Suppressor macrophage (primary cell): ENCODE measurements at regions not wholly inside any gene's neighbourhood (a gene's known extent, or its start where the extent isn't known, plus 50 kb on each side); places are given as distances from the start of the nearest gene placed in this dataset.

Experiments used
- DNase-seq, 4 experiments: peaks; one replicate each; pipeline ENCODE4 v3.0.0-alpha.2; 2020 to 2022

GRCh38 chr2:196537311-196537710 is 102.2 kb upstream of the CCDC150 start:
- no peak for DNase-seq

DNA sequence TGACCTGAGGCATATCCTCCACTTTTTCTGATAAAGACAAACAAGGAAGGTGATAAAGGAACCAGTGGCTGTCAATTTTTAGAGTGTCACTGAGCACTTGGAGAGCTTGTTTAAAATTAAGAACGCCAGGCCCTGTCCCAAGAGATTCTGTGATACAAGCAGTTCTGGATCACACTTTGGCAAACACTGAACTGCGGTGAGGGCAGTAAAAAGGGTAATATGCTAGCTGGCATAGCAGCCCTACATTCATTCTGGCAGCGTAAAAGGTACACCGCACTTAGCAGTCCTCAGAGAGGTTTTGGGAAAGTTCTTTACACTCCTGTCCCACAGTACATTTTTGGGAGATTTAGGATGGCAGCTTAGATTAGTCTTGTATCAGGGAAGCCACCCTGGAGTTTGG is 101.3 kb upstream of the CCDC150 start:
- DNase-seq, result no peak

GRCh38 chr2:196538646-196539045 is 100.9 kb upstream of the CCDC150 start:
- DNase-seq, result no peak

- no peak for DNase-seq
These were observed 94.5 kb upstream of the CCDC150 start for GRCh38 chr2:196544906-196545433.

DNA sequence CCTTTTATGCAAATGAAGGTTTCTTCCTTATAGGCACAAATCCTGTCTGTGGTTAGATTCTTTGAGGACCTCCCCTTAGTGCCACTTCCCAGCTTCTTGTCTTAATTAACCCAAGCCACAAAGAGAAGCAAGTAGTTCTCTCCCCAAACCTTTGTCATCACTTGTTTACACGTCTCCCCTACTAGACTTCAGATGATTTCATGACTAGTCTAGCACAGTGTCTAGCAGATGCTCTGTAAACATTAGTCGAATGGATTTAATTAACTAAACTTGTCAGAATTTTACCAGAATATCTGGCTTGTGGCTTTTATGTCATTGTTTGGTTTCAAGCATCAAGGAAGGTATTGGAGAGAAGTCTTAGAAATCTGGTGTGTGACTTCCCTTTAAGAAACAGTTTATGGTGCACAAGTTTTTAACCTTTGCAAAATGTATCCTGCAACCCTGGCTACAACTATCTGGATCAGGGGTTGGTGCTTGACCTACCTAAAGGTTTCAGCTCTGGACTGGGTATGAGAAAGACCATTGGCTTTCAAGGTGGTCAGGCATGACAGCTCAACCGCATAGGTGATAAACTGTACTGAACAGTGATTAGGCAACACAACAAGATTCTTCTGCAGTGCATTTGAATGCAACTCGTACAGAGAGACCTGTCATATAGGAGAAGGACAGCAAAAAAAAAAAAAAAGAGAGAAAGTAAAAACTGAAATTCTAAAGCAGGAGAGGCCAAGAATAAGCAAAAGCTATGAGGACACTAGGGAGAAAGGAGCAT is 93.2 kb upstream of the CCDC150 start:
- DNase-seq, result no peak

GRCh38 chr2:196549052-196549451 is 90.5 kb upstream of the CCDC150 start:
- DNase-seq, result no peak

DNA sequence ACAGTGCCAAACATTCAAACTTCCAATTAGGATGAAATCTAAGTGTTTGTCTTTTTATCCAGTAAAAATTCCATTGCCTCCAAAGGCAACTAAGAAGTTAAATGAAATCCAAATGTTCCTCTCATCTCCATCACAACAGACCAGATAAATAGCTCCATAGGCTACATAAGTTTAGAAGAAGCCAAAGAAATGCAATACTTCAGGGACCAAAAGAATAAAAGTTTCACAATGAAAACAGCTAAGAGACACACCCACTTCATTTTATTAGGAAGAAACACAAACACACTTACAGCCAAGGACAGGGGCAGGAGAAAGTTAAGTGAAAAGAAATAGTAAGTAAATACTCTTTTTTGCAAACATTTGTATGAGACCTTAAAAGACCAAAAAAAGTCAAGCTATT is 88.5 kb upstream of the CCDC150 start:
- DNase-seq, result no peak

DNA sequence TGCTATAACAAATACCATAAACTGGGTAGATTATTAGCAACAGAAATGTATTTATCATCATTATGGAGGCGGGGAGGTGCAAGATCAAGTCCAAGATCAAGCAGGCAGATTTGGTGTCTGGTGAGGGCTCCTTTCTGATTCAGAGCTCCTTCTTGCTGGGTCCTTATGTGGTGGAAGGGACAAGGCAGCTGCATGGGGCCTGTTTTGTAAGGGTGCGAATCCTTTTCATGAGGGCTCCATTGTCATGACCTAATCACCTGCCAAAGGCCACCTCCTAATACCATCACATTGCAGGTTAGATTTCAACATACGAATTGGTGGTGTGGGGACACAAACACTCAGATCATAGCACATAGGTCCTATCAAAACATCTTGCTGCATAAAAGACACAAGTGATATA is 84.4 kb upstream of the CCDC150 start:
- DNase-seq, result no peak

DNA sequence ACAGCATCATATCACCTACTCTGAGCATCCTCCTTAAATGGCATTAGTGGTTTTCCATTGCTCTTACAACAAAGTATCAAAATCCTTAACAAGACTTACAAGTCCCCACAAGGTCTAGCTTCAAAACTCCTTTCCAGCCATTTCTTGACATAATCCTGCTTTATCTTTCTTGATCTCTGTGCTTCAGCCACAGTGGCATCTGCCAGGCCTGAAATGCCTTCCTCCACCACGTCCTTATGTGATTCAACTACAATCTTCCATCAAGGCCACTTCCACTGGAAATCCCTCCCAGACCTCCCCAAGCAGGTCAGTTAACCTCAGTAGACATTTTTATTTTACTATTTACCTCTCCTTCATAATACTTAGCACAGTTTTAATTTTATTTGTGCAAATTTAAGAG is 83.8 kb upstream of the CCDC150 start:
- no peak for DNase-seq

DNA sequence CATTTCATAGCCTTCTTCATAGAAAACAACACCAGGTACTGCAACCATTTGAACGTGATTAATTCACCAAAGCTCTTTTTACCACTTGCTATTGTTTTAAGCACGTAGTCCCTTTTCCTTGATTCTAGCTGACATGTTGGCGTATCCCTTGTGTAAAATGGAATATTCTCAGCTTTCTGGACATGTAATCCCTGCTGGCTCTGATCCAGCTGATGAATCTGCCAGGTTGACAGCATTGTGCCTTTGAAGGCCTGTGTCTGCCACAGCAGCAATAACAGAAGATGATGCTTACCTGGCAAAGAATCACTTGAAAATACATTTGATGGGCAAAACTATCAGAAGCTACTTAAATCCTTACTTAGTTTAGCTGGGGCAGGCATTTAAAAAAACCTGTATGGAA is 81.0 kb upstream of the CCDC150 start:
- DNase-seq, result no peak

GRCh38 chr2:196563876-196564275 is 75.6 kb upstream of the CCDC150 start:
- no peak for DNase-seq

DNA sequence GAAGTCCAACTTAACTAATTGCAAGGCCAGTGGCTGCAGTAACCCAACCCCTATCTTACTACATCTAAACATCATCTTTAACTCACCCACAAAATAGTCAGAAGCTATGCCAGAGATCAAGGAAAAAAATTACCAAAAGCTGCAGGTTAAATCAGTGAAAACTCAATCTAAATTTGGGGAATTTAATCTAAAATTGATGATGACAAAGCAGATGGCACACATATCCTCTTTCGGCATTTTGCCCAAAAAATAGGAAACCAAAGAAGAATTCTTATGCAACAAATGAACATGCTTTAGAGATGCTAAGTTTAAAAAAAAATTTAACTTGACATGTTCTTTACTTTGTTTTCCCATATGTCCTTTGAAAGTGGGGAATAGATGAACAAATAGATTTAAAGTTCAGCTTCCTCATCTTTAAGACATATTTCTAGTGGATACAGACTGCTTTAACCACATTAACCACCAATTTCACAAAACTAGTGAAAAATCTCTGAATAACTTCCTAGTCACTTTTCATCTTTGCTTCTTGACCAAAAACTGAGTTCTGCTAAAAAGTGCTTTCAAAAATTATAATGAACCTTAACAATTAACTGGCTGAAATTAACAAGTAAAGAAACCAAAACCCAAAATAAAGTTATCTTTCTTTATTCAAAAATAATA is 74.3 kb upstream of the CCDC150 start:
- DNase-seq, result peak in 2 of 4 experiments; percentile 11 to 17

- DNase-seq, result no peak
These were observed 73.5 kb upstream of the CCDC150 start for GRCh38 chr2:196565982-196566381.

- DNase-seq, result peak in 1 of 4 experiments; percentile 2
These were observed 72.4 kb upstream of the CCDC150 start for GRCh38 chr2:196566961-196567666.

DNA sequence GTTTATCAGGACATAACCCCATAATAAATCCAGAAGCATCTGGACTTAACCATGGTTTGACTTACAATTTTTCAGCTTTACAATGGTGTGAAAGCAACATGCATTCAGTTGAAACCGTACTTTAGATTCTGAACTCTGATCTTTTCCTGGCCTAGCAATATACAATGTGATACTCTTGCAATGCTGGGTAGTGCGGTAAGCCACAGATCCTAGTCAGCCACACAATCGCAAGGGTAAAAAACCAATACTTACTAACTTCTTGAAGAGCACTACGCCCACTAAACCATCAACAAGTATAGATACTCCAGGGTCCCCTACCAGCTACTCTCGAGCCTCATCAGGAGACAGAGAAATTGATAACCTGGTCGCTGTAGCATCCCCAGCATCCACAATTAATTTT is 71.0 kb upstream of the CCDC150 start:
- no peak for DNase-seq

- DNase-seq, result no peak
These were observed 54.6 kb upstream of the CCDC150 start for GRCh38 chr2:196584903-196585302.

DNA sequence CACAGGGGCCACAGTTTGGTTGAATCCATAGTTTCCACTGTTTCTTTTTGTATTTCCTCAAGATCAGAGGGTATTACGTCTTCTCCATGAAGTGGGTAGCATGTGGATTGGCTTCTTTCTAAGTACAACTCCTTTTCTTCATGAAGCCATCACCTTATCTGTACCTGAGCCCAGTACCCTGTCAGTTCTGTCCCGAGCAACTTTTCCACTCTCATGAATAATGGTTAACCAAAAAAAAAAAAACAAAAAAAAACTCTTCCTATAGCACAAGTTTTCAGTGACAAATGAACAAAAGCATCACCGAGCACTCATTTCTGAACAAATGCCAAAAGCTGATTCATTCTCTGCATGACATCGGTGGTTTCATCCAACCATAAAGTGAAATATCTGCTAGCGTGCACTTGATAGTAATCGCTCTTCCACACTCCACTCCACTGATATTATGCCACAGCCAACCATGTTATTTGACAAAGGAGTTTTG is 53.0 kb upstream of the CCDC150 start:
- DNase-seq, result no peak

- no peak for DNase-seq
These were observed 52.5 kb upstream of the CCDC150 start for GRCh38 chr2:196587056-196587455.

DNA sequence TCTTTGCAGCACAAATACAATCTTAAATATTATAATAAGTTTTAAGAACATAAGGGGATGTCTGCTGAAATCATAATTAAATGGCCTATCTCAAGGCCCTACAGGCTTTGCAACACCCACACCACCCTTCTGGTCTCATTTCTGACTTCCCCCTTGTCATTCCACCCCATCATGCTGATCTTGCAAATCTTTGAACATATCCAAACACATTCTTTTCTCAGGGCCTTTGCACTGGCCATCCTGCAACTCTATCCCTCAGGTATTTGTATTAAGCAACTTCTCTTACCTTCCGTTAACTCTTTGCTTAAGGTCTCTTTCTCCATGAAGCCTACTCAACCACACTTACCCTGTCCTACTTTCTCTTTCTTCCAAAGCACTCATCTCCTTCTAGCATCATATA is 51.8 kb upstream of the CCDC150 start:
- DNase-seq, result no peak

DNA sequence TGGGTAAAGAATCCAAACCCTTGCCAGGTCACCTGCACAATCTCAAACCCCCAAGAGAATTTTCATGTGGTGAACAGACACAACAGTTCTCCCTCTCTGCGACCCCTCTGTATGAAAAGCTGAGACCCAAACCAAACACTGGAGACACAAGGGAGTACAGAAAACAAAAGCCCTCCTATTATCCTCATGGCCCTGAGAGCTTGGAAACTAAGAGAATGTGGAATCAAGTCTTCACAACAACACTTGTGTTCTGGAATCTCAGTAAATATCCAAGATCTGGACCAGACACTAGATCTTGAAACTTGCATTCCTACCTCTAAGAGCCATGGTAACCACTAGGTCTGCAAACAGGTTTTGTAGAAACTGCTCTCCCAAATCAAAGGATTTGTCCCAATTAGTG is 50.1 kb upstream of the CCDC150 start:
- no peak for DNase-seq
